ENCODE measurements at regions not wholly inside any gene's neighbourhood (a gene's known extent, or its start where the extent isn't known, plus 50 kb on each side); places are given as distances from the start of the nearest gene placed in this dataset.

GRCh38 chr12:128163086-128163485 is 103.9 kb upstream of the TMEM132C start:
- Histone ChIP-seq H3K4me1 (ENCODE audit: control insufficient read depth, extremely low read depth, insufficient read depth, low read length) (no peaks in the 10 kb centered on the region), H3K9me3 (replicated peaks; ENCODE audit: control insufficient read depth, insufficient read depth, low read length) (peaks cover 10% of the 10 kb centered on the region), H3K27ac (ENCODE audit: insufficient read depth, low read depth, low read length) (no peak overlapping the region), H4K20me1 (replicated peaks; ENCODE audit: control insufficient read depth, extremely low read depth, insufficient read depth, low read length) (no peaks in the 10 kb centered on the region), H3K79me2 (ENCODE audit: control insufficient read depth, insufficient read depth, low read length) (no peaks in the 10 kb centered on the region), H2AFZ (ENCODE audit: low read depth, low read length) (no peak overlapping the region), H3K27me3 (ENCODE audit: control insufficient read depth in 2 of 2, insufficient read depth in 2 of 2, low read length in 2 of 2) (no peaks in the 10 kb centered on the region), H3K9ac (replicated peaks; ENCODE audit: extremely low read depth, insufficient read depth, low read length) (no peak overlapping the region), H3K9me1 (replicated peaks; ENCODE audit: control insufficient read depth, extremely low read depth, insufficient read depth, low read length) (no peaks in the 10 kb centered on the region), H3K36me3 (ENCODE audit: control insufficient read depth in 2 of 2, extremely low read depth in 1 of 2, insufficient read depth in 2 of 2, low read length in 2 of 2) (no peaks in the 10 kb centered on the region), H3K4me3 (replicated peaks in 1 of 3; ENCODE audit: insufficient read depth in 1 of 3, low read depth in 1 of 3, low read length in 3 of 3) (no peak overlapping the region), H3K4me2 (ENCODE audit: insufficient read depth, low read length) (no peak overlapping the region)
- FAIRE-seq, result no peak
- TF ChIP-seq JUN (IDR thresholded peaks at IDR 0.05; ENCODE audit: borderline replicate concordance, insufficient read depth, insufficient read length, low read depth) (no peak), MAX (IDR thresholded peaks at IDR 0.05; ENCODE audit: insufficient read depth, insufficient read length) (no peak), CTCF (IDR thresholded peaks at IDR 0.05; ENCODE audit: extremely low read depth in 1 of 2, insufficient read depth in 1 of 2, low read depth in 1 of 2, low read length in 2 of 2) (no peak), EZH2 (IDR thresholded peaks at IDR 0.05; ENCODE audit: borderline replicate concordance, low read depth, low read length, severe bottlenecking) (no peak)
- POLR2A ChIA-PET, result no interaction called here
- dilution Hi-C loops (cut with MboI; ENCODE audit: extremely low pct_ligation_motif_present, low sequenced_read_pairs), result no loop called here
- no peak for DNase-seq (ENCODE audit: low read depth, low spot score)
- CTCF ChIA-PET, result no interaction called here
- intact Hi-C loops (cut with micrococcal nuclease), result no loop called here
- no TSS peak for BruUV-seq (replicated peaks)

- FAIRE-seq (no peak), DNase-seq (ENCODE audit: low read depth, low spot score) (no peak)
- Histone ChIP-seq H3K9ac (replicated peaks; ENCODE audit: extremely low read depth, insufficient read depth, low read length) (no peak overlapping the region), H3K4me3 (replicated peaks in 1 of 3; ENCODE audit: insufficient read depth in 1 of 3, low read depth in 1 of 3, low read length in 3 of 3) (no peak overlapping the region), H3K27ac (ENCODE audit: insufficient read depth, low read depth, low read length) (no peak overlapping the region), H4K20me1 (replicated peaks; ENCODE audit: control insufficient read depth, extremely low read depth, insufficient read depth, low read length) (no peaks in the 10 kb centered on the region), H3K27me3 (ENCODE audit: control insufficient read depth in 2 of 2, insufficient read depth in 2 of 2, low read length in 2 of 2) (no peaks in the 10 kb centered on the region), H3K9me3 (replicated peaks; ENCODE audit: control insufficient read depth, insufficient read depth, low read length) (peaks cover 10% of the 10 kb centered on the region), H3K9me1 (replicated peaks; ENCODE audit: control insufficient read depth, extremely low read depth, insufficient read depth, low read length) (no peaks in the 10 kb centered on the region), H3K4me2 (ENCODE audit: insufficient read depth, low read length) (no peak overlapping the region), H2AFZ (ENCODE audit: low read depth, low read length) (no peak overlapping the region), H3K4me1 (ENCODE audit: control insufficient read depth, extremely low read depth, insufficient read depth, low read length) (no peaks in the 10 kb centered on the region), H3K36me3 (ENCODE audit: control insufficient read depth in 2 of 2, extremely low read depth in 1 of 2, insufficient read depth in 2 of 2, low read length in 2 of 2) (no peaks in the 10 kb centered on the region), H3K79me2 (ENCODE audit: control insufficient read depth, insufficient read depth, low read length) (no peaks in the 10 kb centered on the region)
- no TSS peak for BruUV-seq (replicated peaks)
- intact Hi-C loops (cut with micrococcal nuclease) (no loop called here), dilution Hi-C loops (cut with MboI; ENCODE audit: extremely low pct_ligation_motif_present, low sequenced_read_pairs) (no loop called here)
- ChIA-PET POLR2A (no interaction called here), CTCF (no interaction called here)
- TF ChIP-seq POLR2A (IDR thresholded peaks at IDR 0.05; ENCODE audit: low read depth, low read length) (no peak), FOS (IDR thresholded peaks at IDR 0.05; ENCODE audit: borderline replicate concordance, insufficient read depth, low read length) (no peak), MYC (IDR thresholded peaks at IDR 0.05; ENCODE audit: low read depth, low read length) (no peak), POLR2AphosphoS5 (IDR thresholded peaks at IDR 0.05; ENCODE audit: insufficient read depth, low read depth, low read length) (no peak), JUN (IDR thresholded peaks at IDR 0.05; ENCODE audit: borderline replicate concordance, insufficient read depth, insufficient read length, low read depth) (no peak), GATA2 (IDR thresholded peaks at IDR 0.05; ENCODE audit: insufficient read depth, insufficient read length, low read depth, low read length) (no peak), CTCF (IDR thresholded peaks at IDR 0.05; ENCODE audit: extremely low read depth in 1 of 2, insufficient read depth in 1 of 2, low read depth in 1 of 2, low read length in 2 of 2) (no peak), EZH2 (IDR thresholded peaks at IDR 0.05; ENCODE audit: borderline replicate concordance, low read depth, low read length, severe bottlenecking) (no peak), MAX (IDR thresholded peaks at IDR 0.05; ENCODE audit: insufficient read depth, insufficient read length) (no peak)
Measured at GRCh38 chr12:128164533-128164932, 102.4 kb upstream of the TMEM132C start.

Data from endothelial cell of umbilical vein (primary cell).